ENCODE measurements at regions not wholly inside any gene's neighbourhood (a gene's known extent, or its start where the extent isn't known, plus 50 kb on each side); places are given as distances from the start of the nearest gene placed in this dataset.

DNA sequence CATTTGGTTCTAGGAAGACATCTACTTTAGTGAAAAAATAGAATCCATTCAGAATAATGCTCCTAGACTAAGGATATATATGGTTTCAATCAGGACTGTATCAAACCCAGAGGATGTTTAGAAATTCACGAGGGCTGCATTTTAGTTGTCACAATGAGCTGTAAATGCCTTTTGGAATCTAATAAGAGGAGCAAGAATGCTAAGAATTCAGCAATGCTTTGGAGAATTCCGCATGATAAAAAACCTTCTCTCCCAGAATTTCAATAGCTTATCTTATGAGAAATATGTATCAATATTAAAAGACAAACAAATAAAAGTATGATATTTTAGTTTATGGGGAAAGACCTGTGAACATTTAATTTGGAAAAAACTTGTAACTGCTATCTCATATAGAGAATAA is 885.1 kb downstream of the ZPLD1 start:
- TF ChIP-seq CTCF (IDR thresholded peaks at IDR 0.05; ENCODE audit: insufficient read depth, low read depth, low read length): no peak
- ChIA-PET POLR2A (no interaction called here), CTCF (no interaction called here)
- no peak for DNase-seq (ENCODE audit: low read depth)
- no peak overlapping the region for H3K4me3 ChIP-seq (ENCODE audit: low read depth, low read length)
- no peaks in the 10 kb centered on the region for H3K36me3 ChIP-seq (ENCODE audit: control insufficient read depth, insufficient read depth, low read length)
- H3K27me3 ChIP-seq (ENCODE audit: control insufficient read depth, insufficient read depth, low read length): no peaks in the 10 kb centered on the region

DNA sequence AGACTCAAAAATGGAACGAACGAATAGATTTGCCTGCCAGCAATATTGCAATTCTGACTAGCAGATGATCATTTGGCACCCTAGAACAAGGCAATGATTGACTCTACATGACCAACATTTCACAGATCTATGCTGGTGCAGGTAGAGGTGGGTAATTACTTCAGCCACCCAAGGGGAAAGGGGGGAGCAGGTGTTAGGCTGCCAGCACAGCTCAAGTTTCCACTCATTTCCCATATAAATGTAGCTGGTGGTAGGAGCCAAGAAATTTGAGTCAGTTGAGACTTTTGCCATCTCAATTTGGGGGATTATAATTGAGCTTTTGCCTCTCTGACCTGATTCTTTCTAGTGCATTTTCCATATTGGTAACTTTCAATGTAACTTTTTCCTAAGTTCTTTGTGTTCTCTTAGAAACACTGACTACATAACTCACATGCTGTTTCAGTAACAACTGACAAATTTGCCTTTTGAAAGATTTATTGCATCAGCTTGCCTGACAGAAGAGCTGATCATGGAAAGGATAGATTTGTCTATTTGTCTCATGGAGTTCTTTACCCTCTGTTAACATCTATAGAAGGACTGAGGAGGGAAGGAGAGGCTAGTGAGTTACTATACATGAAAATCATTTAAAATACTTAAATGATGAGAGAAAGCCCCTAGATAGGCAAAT is 902.5 kb downstream of the ZPLD1 start:
- DNase-seq (ENCODE audit: low read depth): no peak
- Histone ChIP-seq H3K4me3 (ENCODE audit: low read depth, low read length) (no peak overlapping the region), H3K27me3 (ENCODE audit: control insufficient read depth, insufficient read depth, low read length) (no peaks in the 10 kb centered on the region), H3K36me3 (ENCODE audit: control insufficient read depth, insufficient read depth, low read length) (no peaks in the 10 kb centered on the region)
- POLR2A ChIA-PET: no interaction called here
- no peak for TF ChIP-seq CTCF (IDR thresholded peaks at IDR 0.05; ENCODE audit: insufficient read depth, low read depth, low read length)
- CTCF ChIA-PET: no interaction called here

GRCh38 chr3:103341078-103341606 is 906.3 kb downstream of the ZPLD1 start:
- TF ChIP-seq CTCF (IDR thresholded peaks at IDR 0.05; ENCODE audit: insufficient read depth, low read depth, low read length): no peak
- CTCF ChIA-PET: interaction anchor here (0.6 kb wide), 1 partner anchor 157 kb away, joined by 3 read pairs; no protein-coding TSS in a partner anchor

GRCh38 chr3:103342205-103342731 is 907.5 kb downstream of the ZPLD1 start:
- Histone ChIP-seq H3K27me3 (ENCODE audit: control insufficient read depth, insufficient read depth, low read length) (no peaks in the 10 kb centered on the region), H3K4me3 (ENCODE audit: low read depth, low read length) (no peak overlapping the region), H3K36me3 (ENCODE audit: control insufficient read depth, insufficient read depth, low read length) (no peaks in the 10 kb centered on the region)
- DNase-seq (ENCODE audit: low read depth): no peak
- ChIA-PET CTCF (no interaction called here), POLR2A (no interaction called here)
- no peak for TF ChIP-seq CTCF (IDR thresholded peaks at IDR 0.05; ENCODE audit: insufficient read depth, low read depth, low read length)

More at GRCh38 chr3:103341078-103341606, 906.3 kb downstream of the ZPLD1 start:
- POLR2A ChIA-PET: no interaction called here
- no peak for DNase-seq (ENCODE audit: low read depth)
- H3K36me3 ChIP-seq (ENCODE audit: control insufficient read depth, insufficient read depth, low read length): no peaks in the 10 kb centered on the region
- no peaks in the 10 kb centered on the region for H3K27me3 ChIP-seq (ENCODE audit: control insufficient read depth, insufficient read depth, low read length)
- H3K4me3 ChIP-seq (ENCODE audit: low read depth, low read length): no peak overlapping the region

- DNase-seq (ENCODE audit: low read depth): no peak
- ChIA-PET POLR2A (no interaction called here), CTCF (no interaction called here)
- Histone ChIP-seq H3K4me3 (ENCODE audit: low read depth, low read length) (no peak overlapping the region), H3K36me3 (ENCODE audit: control insufficient read depth, insufficient read depth, low read length) (no peaks in the 10 kb centered on the region), H3K27me3 (ENCODE audit: control insufficient read depth, insufficient read depth, low read length) (no peaks in the 10 kb centered on the region)
- TF ChIP-seq CTCF (IDR thresholded peaks at IDR 0.05; ENCODE audit: insufficient read depth, low read depth, low read length): no peak
Observed at GRCh38 chr3:103349760-103350159, 914.9 kb downstream of the ZPLD1 start.

Measured in BJ (cell line).